22Rv1 (cell line): ENCODE measurements at regions not wholly inside any gene's neighbourhood (a gene's known extent, or its start where the extent isn't known, plus 50 kb on each side); places are given as distances from the start of the nearest gene placed in this dataset.

Experiments used
- ZFX ChIP-seq: fragments of 450-650 bp; IDR thresholded peaks from 2 replicates; pipeline ENCODE4 v1.6.1; 2017; ENCODE audit warnings: antibody characterized with exemption, borderline replicate concordance
- TF ChIP-seq, protein P1 (sequence below): fragments of 450-650 bp; IDR thresholded peaks from 2 replicates; pipeline ENCODE4 v1.5.1; 2017; ENCODE audit warnings: mild to moderate bottlenecking

DNA sequence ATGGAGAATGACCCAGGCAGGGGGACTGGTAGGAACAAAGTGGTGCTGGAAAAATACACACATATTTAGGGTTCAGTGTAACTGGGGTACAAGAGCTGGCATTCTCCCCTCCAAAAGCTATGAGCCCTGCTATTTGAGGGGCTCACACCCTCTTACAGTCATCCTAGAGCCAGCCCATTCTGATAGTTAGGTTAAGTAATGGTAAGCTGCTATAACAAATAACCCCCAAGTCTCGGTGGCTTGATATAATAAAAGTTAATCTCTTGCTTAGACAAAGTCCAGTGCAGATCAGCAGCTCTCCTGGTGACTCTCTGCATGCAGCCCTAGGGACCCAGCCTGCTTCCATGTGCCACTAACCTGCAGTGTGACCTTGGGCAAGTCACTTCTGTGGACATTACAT is 234.9 kb upstream of the HES1 start:
- TF ChIP-seq, protein P1, sequence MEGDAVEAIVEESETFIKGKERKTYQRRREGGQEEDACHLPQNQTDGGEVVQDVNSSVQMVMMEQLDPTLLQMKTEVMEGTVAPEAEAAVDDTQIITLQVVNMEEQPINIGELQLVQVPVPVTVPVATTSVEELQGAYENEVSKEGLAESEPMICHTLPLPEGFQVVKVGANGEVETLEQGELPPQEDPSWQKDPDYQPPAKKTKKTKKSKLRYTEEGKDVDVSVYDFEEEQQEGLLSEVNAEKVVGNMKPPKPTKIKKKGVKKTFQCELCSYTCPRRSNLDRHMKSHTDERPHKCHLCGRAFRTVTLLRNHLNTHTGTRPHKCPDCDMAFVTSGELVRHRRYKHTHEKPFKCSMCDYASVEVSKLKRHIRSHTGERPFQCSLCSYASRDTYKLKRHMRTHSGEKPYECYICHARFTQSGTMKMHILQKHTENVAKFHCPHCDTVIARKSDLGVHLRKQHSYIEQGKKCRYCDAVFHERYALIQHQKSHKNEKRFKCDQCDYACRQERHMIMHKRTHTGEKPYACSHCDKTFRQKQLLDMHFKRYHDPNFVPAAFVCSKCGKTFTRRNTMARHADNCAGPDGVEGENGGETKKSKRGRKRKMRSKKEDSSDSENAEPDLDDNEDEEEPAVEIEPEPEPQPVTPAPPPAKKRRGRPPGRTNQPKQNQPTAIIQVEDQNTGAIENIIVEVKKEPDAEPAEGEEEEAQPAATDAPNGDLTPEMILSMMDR, result no peak
- no peak for TF ChIP-seq ZFX
